H9 (cell line): ENCODE measurements at regions not wholly inside any gene's neighbourhood (a gene's known extent, or its start where the extent isn't known, plus 50 kb on each side); places are given as distances from the start of the nearest gene placed in this dataset.
A peak's percentile ranks its signal among the peaks of the same experiment; 100 is the strongest.

ENCODE experiments used
- DNase-seq: peaks from one replicate; pipeline ENCODE4 v3.0.0-alpha.2; 2017
- H2AFZ ChIP-seq: one replicate; pipeline ENCODE4 v1.6.1; 2013; ENCODE audit warnings: mild to moderate bottlenecking, low read length, control low read depth, moderate library complexity
- H2AK5ac ChIP-seq: 2 replicates; pipeline ENCODE4 v1.6.1; 2013; ENCODE audit warnings: low read length, control low read depth, mixed read lengths; ENCODE audit not compliant: insufficient read length
- H2BK120ac ChIP-seq: one replicate; pipeline ENCODE4 v1.6.1; 2013; ENCODE audit warnings: low read depth, mild to moderate bottlenecking, low read length, control low read depth, inconsistent platforms; ENCODE audit not compliant: poor library complexity, severe bottlenecking
- H2BK12ac ChIP-seq: 2 replicates; pipeline ENCODE4 v1.6.1; 2013; ENCODE audit warnings: low read length, control low read depth, mixed read lengths, low read depth; ENCODE audit not compliant: insufficient read length
- H2BK15ac ChIP-seq: 2 replicates; pipeline ENCODE4 v1.6.1; 2013; ENCODE audit warnings: low read depth, low read length, control low read depth
- H2BK20ac ChIP-seq: one replicate; pipeline ENCODE4 v1.6.1; 2013; ENCODE audit warnings: low read depth, mild to moderate bottlenecking, low read length, control low read depth, inconsistent platforms; ENCODE audit not compliant: poor library complexity, severe bottlenecking
- H2BK5ac ChIP-seq: 2 replicates; pipeline ENCODE4 v1.6.1; 2013; ENCODE audit warnings: low read length, control low read depth, mixed read lengths; ENCODE audit not compliant: insufficient read length
- H3K14ac ChIP-seq: 2 replicates; pipeline ENCODE4 v1.6.1; 2013; ENCODE audit warnings: low read length, control low read depth; ENCODE audit not compliant: insufficient read depth
- H3K18ac ChIP-seq: 2 replicates; pipeline ENCODE4 v1.6.1; 2013; ENCODE audit warnings: low read depth, mild to moderate bottlenecking, mixed read lengths, low read length, control low read depth; ENCODE audit not compliant: insufficient read length
- H3K23ac ChIP-seq: 2 replicates; pipeline ENCODE4 v1.6.1; 2013; ENCODE audit warnings: low read length, control low read depth, mixed read lengths, low read depth; ENCODE audit not compliant: insufficient read length
- H3K23me2 ChIP-seq: 2 replicates; pipeline ENCODE4 v1.6.1; 2013; ENCODE audit warnings: low read depth, mild to moderate bottlenecking, mixed read lengths, low read length, control low read depth; ENCODE audit not compliant: insufficient read length, poor library complexity, severe bottlenecking
- H3K27ac ChIP-seq: 2 replicates; pipeline ENCODE4 v1.5.1; 2013; ENCODE audit warnings: low read length, control low read depth, mixed read lengths, low read depth; ENCODE audit not compliant: insufficient read length
- H3K27me3 ChIP-seq: 2 replicates; pipeline ENCODE4 v1.6.1; 2013; ENCODE audit warnings: low read length, control low read depth, inconsistent platforms; ENCODE audit not compliant: insufficient read depth
- H3K4ac ChIP-seq: 2 replicates; pipeline ENCODE4 v1.6.1; 2013; ENCODE audit warnings: low read depth, mild to moderate bottlenecking, control low read depth, inconsistent platforms, low read length, moderate library complexity
- H3K4me1 ChIP-seq: 2 replicates; pipeline ENCODE4 v1.6.1; 2013; ENCODE audit warnings: low read length, control low read depth, inconsistent platforms; ENCODE audit not compliant: insufficient read depth
- H3K4me2 ChIP-seq: 2 replicates; pipeline ENCODE4 v1.6.1; 2013; ENCODE audit warnings: low read length, control low read depth, mixed read lengths; ENCODE audit not compliant: insufficient read length, insufficient read depth
- H3K56ac ChIP-seq: 2 replicates; pipeline ENCODE4 v1.6.1; 2013; ENCODE audit warnings: low read depth, mild to moderate bottlenecking, mixed read lengths, low read length, control low read depth; ENCODE audit not compliant: insufficient read length
- H3K79me1 ChIP-seq: 2 replicates; pipeline ENCODE4 v1.6.1; 2013; ENCODE audit warnings: low read depth, mild to moderate bottlenecking, moderate library complexity, low read length, control low read depth, inconsistent platforms; ENCODE audit not compliant: insufficient read depth, poor library complexity, severe bottlenecking
- H3K79me2 ChIP-seq: 2 replicates; pipeline ENCODE4 v1.6.1; 2013; ENCODE audit warnings: low read length, control low read depth, inconsistent platforms; ENCODE audit not compliant: insufficient read depth
- H3K9ac ChIP-seq: 2 replicates; pipeline ENCODE4 v1.6.1; 2013; ENCODE audit warnings: low read length, control low read depth, mixed read lengths; ENCODE audit not compliant: insufficient read length; ENCODE audit errors: extremely low read depth
- H3K9me3 ChIP-seq: one replicate; pipeline ENCODE4 v1.6.1; 2013; ENCODE audit warnings: low read depth, low read length, inconsistent platforms; ENCODE audit not compliant: control insufficient read depth
- H3T11ph ChIP-seq: one replicate; pipeline ENCODE4 v1.6.1; 2013; ENCODE audit warnings: mild to moderate bottlenecking, low read length, control low read depth, inconsistent platforms
- H4K20me1 ChIP-seq: one replicate; pipeline ENCODE4 v1.6.1; 2013; ENCODE audit not compliant: control insufficient read depth, insufficient read length, insufficient read depth
- H4K5ac ChIP-seq: 2 replicates; pipeline ENCODE4 v1.6.1; 2013; ENCODE audit warnings: low read depth, mild to moderate bottlenecking, mixed read lengths, low read length, control low read depth; ENCODE audit not compliant: insufficient read length
- H4K8ac ChIP-seq: replicated peaks from 2 replicates; pipeline ENCODE4 v1.6.1; 2013; ENCODE audit warnings: low read length, control low read depth, mixed read lengths, low read depth; ENCODE audit not compliant: insufficient read length
- H4K91ac ChIP-seq: 2 replicates; pipeline ENCODE4 v1.6.1; 2013; ENCODE audit warnings: low read depth, mild to moderate bottlenecking, moderate library complexity, mixed read lengths, low read length, control low read depth; ENCODE audit not compliant: insufficient read length
- H3K27ac Mint-ChIP-seq, 3 experiments: 2 replicates in 2 of 3; 3 replicates in 1 of 3; pipeline ENCODE4 v1.8.0; 2020 to 2021; ENCODE audit warnings: mixed read lengths in 3 of 3, mild to moderate bottlenecking in 1 of 3, moderate library complexity in 1 of 3
- H3K27me3 Mint-ChIP-seq: 2 replicates; pipeline ENCODE4 v1.8.0; 2021; ENCODE audit warnings: low read depth, mild to moderate bottlenecking, moderate library complexity, mixed read lengths
- H3K36me3 Mint-ChIP-seq, 3 experiments: 2 replicates in 2 of 3; 3 replicates in 1 of 3; pipeline ENCODE4 v1.8.0; 2020 to 2021; ENCODE audit warnings: low read depth in 3 of 3, mixed read lengths in 3 of 3; ENCODE audit not compliant: insufficient read depth in 1 of 3
- H3K4me1 Mint-ChIP-seq, 2 experiments: 2 replicates each; pipeline ENCODE4 v1.8.0; 2020; ENCODE audit warnings: mixed read lengths in 2 of 2
- H3K4me3 Mint-ChIP-seq, 2 experiments: 2 replicates in 1 of 2; 3 replicates in 1 of 2; pipeline ENCODE4 v1.8.0; 2020 to 2021; ENCODE audit warnings: mild to moderate bottlenecking in 2 of 2, mixed read lengths in 2 of 2, moderate library complexity in 1 of 2
- H3K9me3 Mint-ChIP-seq, 2 experiments: 2 replicates in 1 of 2; 3 replicates in 1 of 2; pipeline ENCODE4 v1.8.0; 2020; ENCODE audit warnings: mild to moderate bottlenecking in 2 of 2, mixed read lengths in 2 of 2, moderate library complexity in 1 of 2
- CTCF ChIP-seq: fragments of 200-600 bp; sonication (generic); conservative IDR thresholded peaks from 3 replicates; pipeline ENCODE4 v1.8.0; 2021; ENCODE audit warnings: antibody characterized with exemption, mild to moderate bottlenecking
- WGBS: extraction: QIAGEN DNeasy Blood & Tissue Kit; methylation state at CpG from one replicate; pipeline ENCODE4 v1.1.7; 2013; ENCODE audit warnings: missing lambda C conversion rate, low lambda C conversion rate, mixed read lengths; ENCODE audit not compliant: insufficient read length; ENCODE audit errors: extremely low coverage; 5-methylcytosine and 5-hydroxymethylcytosine counted together

GRCh38 chr2:186241874-186242273, 244.2 kb upstream of the ZC3H15 start:
- no peaks in the 10 kb centered on the region for H3K27me3 ChIP-seq
- Mint-ChIP-seq H3K4me1 (peaks cover 4 to 7% of the 10 kb centered on the region in 2 experiments), H3K9me3 (peaks cover 0 to under 1% of the 10 kb centered on the region in 2 experiments; a peak in 3 of 5 replicates), H3K36me3 (peaks cover 0 to 8% (median 0%) of the 10 kb centered on the region in 3 experiments; a peak in 1 of 7 replicates), H3K27ac (no peak overlapping the region; a peak in 1 of 7 replicates), H3K4me3 (no peak overlapping the region), H3K27me3 (no peaks in the 10 kb centered on the region)
- H3K18ac ChIP-seq = no peak overlapping the region
- DNase-seq = no peak
- H2AFZ ChIP-seq = no peak overlapping the region
- no peaks in the 10 kb centered on the region for H3K23me2 ChIP-seq
- no peaks in the 10 kb centered on the region for H3K4me1 ChIP-seq
- H2BK15ac ChIP-seq = no peak overlapping the region
- no peak overlapping the region for H3T11ph ChIP-seq
- no peaks in the 10 kb centered on the region for H3K79me2 ChIP-seq
- H3K79me1 ChIP-seq = no peaks in the 10 kb centered on the region
- no peak overlapping the region for H3K4ac ChIP-seq
- no peak overlapping the region for H4K8ac ChIP-seq
- H3K9ac ChIP-seq = no peak overlapping the region
- peak; percentile 30; the same call in 1 of the 3 replicates for TF ChIP-seq CTCF
- H2BK120ac ChIP-seq = no peak overlapping the region
- no peak overlapping the region for H4K5ac ChIP-seq
- H3K27ac ChIP-seq = no peak overlapping the region
- H4K20me1 ChIP-seq = no peaks in the 10 kb centered on the region
- no peak overlapping the region for H3K56ac ChIP-seq
- H2BK5ac ChIP-seq = no peak overlapping the region
- H3K14ac ChIP-seq = no peak overlapping the region
- H4K91ac ChIP-seq = no peak overlapping the region
- H3K23ac ChIP-seq = no peak overlapping the region
- no CpG with 5 or more reads among the region's 4 CpGs for WGBS
- no peaks in the 10 kb centered on the region for H3K9me3 ChIP-seq
- no peak overlapping the region for H3K4me2 ChIP-seq
- H2BK12ac ChIP-seq = no peak overlapping the region
- no peak overlapping the region for H2BK20ac ChIP-seq
- no peak overlapping the region for H2AK5ac ChIP-seq
